K562 (cell line): ENCODE measurements at regions not wholly inside any gene's neighbourhood (a gene's known extent, or its start where the extent isn't known, plus 50 kb on each side); places are given as distances from the start of the nearest gene placed in this dataset.
A peak's percentile ranks its signal among the peaks of the same experiment; 100 is the strongest.

Source experiments
- ATAC-seq: fragments of 200-7000 bp; cut with Tn5 transposase; 3 replicates; pipeline ENCODE4 v1.9.1; 2020; ENCODE audit warnings: moderate library complexity
- BruUV-seq: library from RNA; stranded (reverse); fragments of 400-500 nt; replicated peaks from 2 replicates; lab custom pipeline; 2021; lab: Mats Ljungman, UMichigan
- CTCF ChIA-PET: fragments of 300-600 bp; formaldehyde crosslinking; extraction: SDS; loops from one replicate; lab custom pipeline; 2021; ENCODE audit warnings: low intra/inter-chr PET ratio; lab: Yijun Ruan, JAX
- POLR2A ChIA-PET: fragments of 300-600, 350-650 bp; sonication (Branson Sonifier 250); formaldehyde crosslinking; extraction: SDS; loops from one replicate; lab custom pipeline; 2021; ENCODE audit warnings: antibody characterized with exemption, inconsistent platforms; lab: Yijun Ruan, JAX
- DNase-seq, 4 experiments: peaks; one replicate each; pipeline versions ENCODE4 v3.0.0 to v3.0.0-alpha.2; 2011 to 2018; ENCODE audit warnings: low spot score in 3 of 4, mixed read lengths in 3 of 4; ENCODE audit errors: extremely low read depth in 1 of 4
- FAIRE-seq: peaks from 2 replicates; lab custom pipeline; 2011; peaks lifted over from hg19 to GRCh38; lab: Jason Lieb, UNC
- H2AFZ ChIP-seq: 2 replicates; pipeline ENCODE4 v1.6.0; 2011; ENCODE audit warnings: low read depth, low read length, control low read depth, inconsistent platforms
- H3K27ac ChIP-seq: fragments of 200-600 bp; 3 replicates; pipeline ENCODE4 v1.8.0; 2011; ENCODE audit warnings: low read depth, mild to moderate bottlenecking, control low read depth, inconsistent platforms, low read length, moderate library complexity, mixed read lengths; ENCODE audit errors: extremely low read depth
- H3K27me3 ChIP-seq, 2 experiments: fragments of 300-600 bp in 1 of 2; 2 replicates in 1 of 2; 3 replicates in 1 of 2; pipeline versions ENCODE4 v1.6.0 to v1.8.0; 2011; ENCODE audit warnings: inconsistent platforms in 2 of 2, low read length in 2 of 2, mild to moderate bottlenecking in 1 of 2, mixed read lengths in 1 of 2, moderate library complexity in 1 of 2; ENCODE audit not compliant: control insufficient read depth in 2 of 2, insufficient read depth in 2 of 2
- H3K36me3 ChIP-seq: fragments of 300-600 bp; 3 replicates; pipeline ENCODE4 v1.8.0; 2011; ENCODE audit warnings: mild to moderate bottlenecking, low read length, inconsistent platforms; ENCODE audit not compliant: control insufficient read depth, insufficient read depth
- H3K4me1 ChIP-seq, 2 experiments: fragments of 200-600 bp in 1 of 2; replicated peaks in 1 of 2; 2 replicates in 1 of 2; 3 replicates in 1 of 2; pipeline versions ENCODE4 v1.5.1 to v1.8.0; 2011; ENCODE audit warnings: inconsistent platforms in 2 of 2, low read length in 2 of 2, mild to moderate bottlenecking in 1 of 2, mixed read lengths in 1 of 2, moderate library complexity in 1 of 2; ENCODE audit not compliant: control insufficient read depth in 2 of 2, insufficient read depth in 2 of 2
- H3K4me2 ChIP-seq: 2 replicates; pipeline ENCODE4 v1.6.1; 2011; ENCODE audit warnings: low read length, control low read depth, inconsistent platforms, mixed read lengths; ENCODE audit not compliant: insufficient read depth
- H3K4me3 ChIP-seq: fragments of 200-600 bp; sonication (generic), shearing (Covaris generic); 2 replicates; pipeline ENCODE4 v1.5.1; 2016; ENCODE audit warnings: control low read depth, inconsistent platforms
- H3K79me2 ChIP-seq: fragments of 200-600 bp; 3 replicates; pipeline ENCODE4 v1.8.0; 2011; ENCODE audit warnings: low read length, inconsistent platforms; ENCODE audit not compliant: control insufficient read depth, insufficient read depth
- H3K9ac ChIP-seq, 2 experiments: 2 replicates each; pipeline versions ENCODE4 v1.6.0 to v1.6.1; 2011; ENCODE audit warnings: low read depth in 2 of 2, low read length in 2 of 2, control low read depth in 1 of 2, inconsistent platforms in 1 of 2, mild to moderate bottlenecking in 1 of 2, mixed read lengths in 1 of 2; ENCODE audit not compliant: insufficient read depth in 1 of 2
- H3K9me1 ChIP-seq: one replicate; pipeline ENCODE4 v1.6.0; 2011; ENCODE audit warnings: inconsistent platforms, mild to moderate bottlenecking, low read length, moderate library complexity; ENCODE audit not compliant: control insufficient read depth, insufficient read depth
- H3K9me3 ChIP-seq: replicated peaks from 2 replicates; pipeline ENCODE4 v1.5.1; 2011; ENCODE audit warnings: low read depth, low read length, inconsistent platforms; ENCODE audit not compliant: control insufficient read depth, insufficient read depth
- H4K20me1 ChIP-seq: replicated peaks from 2 replicates; pipeline ENCODE4 v1.6.1; 2011; ENCODE audit warnings: low read length, inconsistent platforms, mixed read lengths; ENCODE audit not compliant: control insufficient read depth, insufficient read depth
- FOXP4 ChIP-seq: sonication (generic); formaldehyde crosslinking; IDR thresholded peaks from 2 replicates; pipeline ENCODE4 v1.8.0; 2022; ENCODE audit warnings: mild to moderate bottlenecking, missing genetic modification reagents, borderline replicate concordance
- ILF3 ChIP-seq: fragments of 450-650 bp; IDR thresholded peaks from 2 replicates; pipeline ENCODE4 v1.6.1; 2018; ENCODE audit warnings: antibody characterized with exemption, mild to moderate bottlenecking, moderate library complexity, borderline replicate concordance
- JUNB ChIP-seq: fragments of 450-650 bp; formaldehyde crosslinking; conservative IDR thresholded peaks from 2 replicates; pipeline ENCODE4 v1.4.0; 2020; ENCODE audit warnings: mild to moderate bottlenecking
- MIER1 ChIP-seq: fragments of 450-650 bp; IDR thresholded peaks from 2 replicates; pipeline ENCODE4 v1.6.1; 2016; ENCODE audit warnings: antibody characterized with exemption, mild to moderate bottlenecking, low read depth
- SNRNP70 ChIP-seq: fragments of 200-400 bp; formaldehyde crosslinking; optimal IDR thresholded peaks from 2 replicates; pipeline ENCODE3; 2017; ENCODE audit warnings: low read depth, low read length
- SREBF2 ChIP-seq: sonication (generic); formaldehyde crosslinking; IDR thresholded peaks from 2 replicates; pipeline ENCODE4 v1.4.0; 2020; ENCODE audit warnings: mild to moderate bottlenecking, missing genetic modification reagents
- STAT5A ChIP-seq: IDR thresholded peaks from 2 replicates; pipeline ENCODE4 v1.6.1; 2012; ENCODE audit warnings: low read length, inconsistent platforms, borderline replicate concordance
- ZKSCAN8 ChIP-seq: fragments of 200-800 bp; sonication (Bioruptor generic); IDR thresholded peaks from 2 replicates; pipeline ENCODE4 v1.6.1; 2016; ENCODE audit warnings: missing genetic modification characterization, missing compliant biosample characterization
- ZNF696 ChIP-seq: fragments of 250-450 bp; sonication (Bioruptor Pico); conservative IDR thresholded peaks from 2 replicates; pipeline ENCODE4 v1.4.0; 2020; ENCODE audit warnings: mild to moderate bottlenecking, moderate library complexity
- WGBS: fragments of 100-300 bp; shearing (Covaris generic); methylation state at CpG from one replicate; pipeline ENCODE4 v1.1.6; 2016; ENCODE audit warnings: low coverage, mixed read lengths; ENCODE audit not compliant: insufficient coverage; ENCODE audit errors: missing lambda C conversion rate; 5-methylcytosine and 5-hydroxymethylcytosine counted together
- in situ Hi-C: fragments of 300-500 bp; cut with MboI; formaldehyde crosslinking; loops from 4 replicates; pipeline ENCODE4 v1.15.0; 2018; ENCODE audit warnings: inconsistent platforms, mixed read lengths
- intact Hi-C: fragments of 100-400 bp; cut with micrococcal nuclease; formaldehyde crosslinking; loops from 2 replicates; pipeline ENCODE4 v1.14.2; 2022
- TF ChIP-seq, protein P1 (sequence below): fragments of 450-650 bp; IDR thresholded peaks from 2 replicates; pipeline ENCODE4 v1.7.1; 2018; ENCODE audit warnings: mild to moderate bottlenecking, low read depth; ENCODE audit not compliant: partially characterized antibody
- TF ChIP-seq, protein P2 (sequence below), 2 experiments: fragments of 450-650 bp in 1 of 2; IDR thresholded peaks; 2 replicates each; pipeline ENCODE4 v1.6.1; 2011 to 2017; ENCODE audit warnings: low read depth in 2 of 2, antibody characterized with exemption in 1 of 2, borderline replicate concordance in 1 of 2, low read length in 1 of 2, mild to moderate bottlenecking in 1 of 2, mixed read lengths in 1 of 2; ENCODE audit not compliant: control insufficient read depth in 1 of 2

DNA sequence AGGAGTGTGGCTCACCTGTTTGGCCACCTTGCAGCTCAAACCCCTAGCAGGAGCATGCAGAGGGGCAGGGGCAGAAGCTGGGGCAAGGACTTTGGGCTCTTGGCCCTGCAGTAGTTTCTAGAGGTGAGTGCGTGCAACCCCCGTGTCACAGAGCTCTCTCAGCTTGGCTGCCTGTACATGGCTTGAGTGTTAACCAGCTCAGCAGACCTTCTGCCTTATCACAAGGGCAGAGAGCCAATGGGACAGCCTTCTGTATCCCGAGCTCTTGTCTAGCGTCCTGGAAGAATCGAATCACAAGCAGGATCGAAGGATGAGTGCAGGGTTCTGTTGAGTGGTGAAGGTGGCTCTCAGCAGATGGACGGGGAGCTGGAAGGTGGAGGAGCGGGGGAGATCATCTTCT, 120.3 kb upstream of the TMEM18 start:
- 4% methylated on average over 7 of the region's 8 CpGs for WGBS
- no peak overlapping the region for H3K27ac ChIP-seq
- BruUV-seq, result no TSS peak
- peaks cover 14 to 40% of the 10 kb centered on the region in 2 experiments; a peak in 3 of 5 replicates for H3K27me3 ChIP-seq
- ChIA-PET CTCF (no interaction called here), POLR2A (no interaction called here)
- no peaks in the 10 kb centered on the region for H3K9me3 ChIP-seq
- in situ Hi-C loops (no loop called here), intact Hi-C loops (no loop called here)
- FAIRE-seq (no peak), DNase-seq (no peak), ATAC-seq (peak; percentile 48)
- no peak overlapping the region for H3K9ac ChIP-seq
- H3K36me3 ChIP-seq, result no peaks in the 10 kb centered on the region
- peaks cover 0 to 7% of the 10 kb centered on the region in 2 experiments; a peak in 2 of 5 replicates for H3K4me1 ChIP-seq
- no peaks in the 10 kb centered on the region for H3K9me1 ChIP-seq
- H3K79me2 ChIP-seq, result no peaks in the 10 kb centered on the region
- no peaks in the 10 kb centered on the region for H4K20me1 ChIP-seq
- peak overlapping the region; percentile 67; the same call in 1 of the 2 replicates for H2AFZ ChIP-seq
- no peak overlapping the region; the same call in 1 of the 2 replicates for H3K4me2 ChIP-seq
- no peak overlapping the region for H3K4me3 ChIP-seq
- TF ChIP-seq JUNB (CRISPR knock-in tag), result no peak
- TF ChIP-seq SREBF2, result no peak
- no peak for TF ChIP-seq ZKSCAN8
- TF ChIP-seq ZNF696, result no peak
- no peak for TF ChIP-seq FOXP4 (CRISPR knock-in tag)
- no peak for TF ChIP-seq MIER1
- no peak for TF ChIP-seq STAT5A
- TF ChIP-seq SNRNP70, result no peak
- no peak for TF ChIP-seq ILF3
- TF ChIP-seq, protein P1, sequence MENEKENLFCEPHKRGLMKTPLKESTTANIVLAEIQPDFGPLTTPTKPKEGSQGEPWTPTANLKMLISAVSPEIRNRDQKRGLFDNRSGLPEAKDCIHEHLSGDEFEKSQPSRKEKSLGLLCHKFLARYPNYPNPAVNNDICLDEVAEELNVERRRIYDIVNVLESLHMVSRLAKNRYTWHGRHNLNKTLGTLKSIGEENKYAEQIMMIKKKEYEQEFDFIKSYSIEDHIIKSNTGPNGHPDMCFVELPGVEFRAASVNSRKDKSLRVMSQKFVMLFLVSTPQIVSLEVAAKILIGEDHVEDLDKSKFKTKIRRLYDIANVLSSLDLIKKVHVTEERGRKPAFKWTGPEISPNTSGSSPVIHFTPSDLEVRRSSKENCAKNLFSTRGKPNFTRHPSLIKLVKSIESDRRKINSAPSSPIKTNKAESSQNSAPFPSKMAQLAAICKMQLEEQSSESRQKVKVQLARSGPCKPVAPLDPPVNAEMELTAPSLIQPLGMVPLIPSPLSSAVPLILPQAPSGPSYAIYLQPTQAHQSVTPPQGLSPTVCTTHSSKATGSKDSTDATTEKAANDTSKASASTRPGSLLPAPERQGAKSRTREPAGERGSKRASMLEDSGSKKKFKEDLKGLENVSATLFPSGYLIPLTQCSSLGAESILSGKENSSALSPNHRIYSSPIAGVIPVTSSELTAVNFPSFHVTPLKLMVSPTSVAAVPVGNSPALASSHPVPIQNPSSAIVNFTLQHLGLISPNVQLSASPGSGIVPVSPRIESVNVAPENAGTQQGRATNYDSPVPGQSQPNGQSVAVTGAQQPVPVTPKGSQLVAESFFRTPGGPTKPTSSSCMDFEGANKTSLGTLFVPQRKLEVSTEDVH, result no peak
- TF ChIP-seq, protein P2, sequence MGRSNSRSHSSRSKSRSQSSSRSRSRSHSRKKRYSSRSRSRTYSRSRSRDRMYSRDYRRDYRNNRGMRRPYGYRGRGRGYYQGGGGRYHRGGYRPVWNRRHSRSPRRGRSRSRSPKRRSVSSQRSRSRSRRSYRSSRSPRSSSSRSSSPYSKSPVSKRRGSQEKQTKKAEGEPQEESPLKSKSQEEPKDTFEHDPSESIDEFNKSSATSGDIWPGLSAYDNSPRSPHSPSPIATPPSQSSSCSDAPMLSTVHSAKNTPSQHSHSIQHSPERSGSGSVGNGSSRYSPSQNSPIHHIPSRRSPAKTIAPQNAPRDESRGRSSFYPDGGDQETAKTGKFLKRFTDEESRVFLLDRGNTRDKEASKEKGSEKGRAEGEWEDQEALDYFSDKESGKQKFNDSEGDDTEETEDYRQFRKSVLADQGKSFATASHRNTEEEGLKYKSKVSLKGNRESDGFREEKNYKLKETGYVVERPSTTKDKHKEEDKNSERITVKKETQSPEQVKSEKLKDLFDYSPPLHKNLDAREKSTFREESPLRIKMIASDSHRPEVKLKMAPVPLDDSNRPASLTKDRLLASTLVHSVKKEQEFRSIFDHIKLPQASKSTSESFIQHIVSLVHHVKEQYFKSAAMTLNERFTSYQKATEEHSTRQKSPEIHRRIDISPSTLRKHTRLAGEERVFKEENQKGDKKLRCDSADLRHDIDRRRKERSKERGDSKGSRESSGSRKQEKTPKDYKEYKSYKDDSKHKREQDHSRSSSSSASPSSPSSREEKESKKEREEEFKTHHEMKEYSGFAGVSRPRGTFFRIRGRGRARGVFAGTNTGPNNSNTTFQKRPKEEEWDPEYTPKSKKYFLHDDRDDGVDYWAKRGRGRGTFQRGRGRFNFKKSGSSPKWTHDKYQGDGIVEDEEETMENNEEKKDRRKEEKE (IDR thresholded peaks at IDR 0.05; ENCODE audit: borderline replicate concordance in 1 of 2, control insufficient read depth in 1 of 2, low read depth in 2 of 2, low read length in 1 of 2), result no peak
